ENCODE measurements at regions not wholly inside any gene's neighbourhood (a gene's known extent, or its start where the extent isn't known, plus 50 kb on each side); places are given as distances from the start of the nearest gene placed in this dataset.

GRCh38 chr2:8229546-8229986 lies 452.3 kb upstream of the ID2 start (continued):
- TF ChIP-seq ATF4 (CRISPR knock-in tag; IDR thresholded peaks at IDR 0.05) = 0 out of 2 replicates have a peak, but pooled peaks have one; percentile 52
- no peak for TF ChIP-seq BRF2 (IDR thresholded peaks at IDR 0.05; ENCODE audit: borderline replicate concordance, insufficient read depth, insufficient read length)
- TF ChIP-seq ZNF318 (IDR thresholded peaks at IDR 0.05; ENCODE audit: borderline replicate concordance in 1 of 2, low read depth in 1 of 2) = no peak
- no peak for TF ChIP-seq ZNF232 (CRISPR knock-in tag; IDR thresholded peaks at IDR 0.05)
- 0 out of 2 replicates have a peak, but pooled peaks have one; percentile 30 for TF ChIP-seq L3MBTL2 (IDR thresholded peaks at IDR 0.05)
- TF ChIP-seq CEBPB (tag; IDR thresholded peaks at IDR 0.05) = 0 out of 2 replicates have a peak, but pooled peaks have one; percentile 18
- TF ChIP-seq SMAD4 (CRISPR knock-in tag; conservative IDR thresholded peaks at IDR 0.05) = peak; percentile 38; the same call in 1 of the 2 replicates
- TF ChIP-seq, protein P1, sequence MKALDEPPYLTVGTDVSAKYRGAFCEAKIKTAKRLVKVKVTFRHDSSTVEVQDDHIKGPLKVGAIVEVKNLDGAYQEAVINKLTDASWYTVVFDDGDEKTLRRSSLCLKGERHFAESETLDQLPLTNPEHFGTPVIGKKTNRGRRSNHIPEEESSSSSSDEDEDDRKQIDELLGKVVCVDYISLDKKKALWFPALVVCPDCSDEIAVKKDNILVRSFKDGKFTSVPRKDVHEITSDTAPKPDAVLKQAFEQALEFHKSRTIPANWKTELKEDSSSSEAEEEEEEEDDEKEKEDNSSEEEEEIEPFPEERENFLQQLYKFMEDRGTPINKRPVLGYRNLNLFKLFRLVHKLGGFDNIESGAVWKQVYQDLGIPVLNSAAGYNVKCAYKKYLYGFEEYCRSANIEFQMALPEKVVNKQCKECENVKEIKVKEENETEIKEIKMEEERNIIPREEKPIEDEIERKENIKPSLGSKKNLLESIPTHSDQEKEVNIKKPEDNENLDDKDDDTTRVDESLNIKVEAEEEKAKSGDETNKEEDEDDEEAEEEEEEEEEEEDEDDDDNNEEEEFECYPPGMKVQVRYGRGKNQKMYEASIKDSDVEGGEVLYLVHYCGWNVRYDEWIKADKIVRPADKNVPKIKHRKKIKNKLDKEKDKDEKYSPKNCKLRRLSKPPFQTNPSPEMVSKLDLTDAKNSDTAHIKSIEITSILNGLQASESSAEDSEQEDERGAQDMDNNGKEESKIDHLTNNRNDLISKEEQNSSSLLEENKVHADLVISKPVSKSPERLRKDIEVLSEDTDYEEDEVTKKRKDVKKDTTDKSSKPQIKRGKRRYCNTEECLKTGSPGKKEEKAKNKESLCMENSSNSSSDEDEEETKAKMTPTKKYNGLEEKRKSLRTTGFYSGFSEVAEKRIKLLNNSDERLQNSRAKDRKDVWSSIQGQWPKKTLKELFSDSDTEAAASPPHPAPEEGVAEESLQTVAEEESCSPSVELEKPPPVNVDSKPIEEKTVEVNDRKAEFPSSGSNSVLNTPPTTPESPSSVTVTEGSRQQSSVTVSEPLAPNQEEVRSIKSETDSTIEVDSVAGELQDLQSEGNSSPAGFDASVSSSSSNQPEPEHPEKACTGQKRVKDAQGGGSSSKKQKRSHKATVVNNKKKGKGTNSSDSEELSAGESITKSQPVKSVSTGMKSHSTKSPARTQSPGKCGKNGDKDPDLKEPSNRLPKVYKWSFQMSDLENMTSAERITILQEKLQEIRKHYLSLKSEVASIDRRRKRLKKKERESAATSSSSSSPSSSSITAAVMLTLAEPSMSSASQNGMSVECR (CRISPR knock-in tag; IDR thresholded peaks at IDR 0.05) = no peak
- TF ChIP-seq, protein P2, sequence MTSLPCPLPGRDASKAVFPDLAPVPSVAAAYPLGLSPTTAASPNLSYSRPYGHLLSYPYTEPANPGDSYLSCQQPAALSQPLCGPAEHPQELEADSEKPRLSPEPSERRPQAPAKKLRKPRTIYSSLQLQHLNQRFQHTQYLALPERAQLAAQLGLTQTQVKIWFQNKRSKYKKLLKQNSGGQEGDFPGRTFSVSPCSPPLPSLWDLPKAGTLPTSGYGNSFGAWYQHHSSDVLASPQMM (CRISPR knock-in tag; IDR thresholded peaks at IDR 0.05) = no peak
- TF ChIP-seq MAFG (tag; conservative IDR thresholded peaks at IDR 0.05) = peak; percentile 99
- no peak for TF ChIP-seq SETDB1 (IDR thresholded peaks at IDR 0.05; ENCODE audit: low read length)
- 0 out of 2 replicates have a peak, but pooled peaks have one; percentile 66 for TF ChIP-seq SMARCA4 (IDR thresholded peaks at IDR 0.05)

All from K562 (cell line).